ENCODE measurements at regions not wholly inside any gene's neighbourhood (a gene's known extent, or its start where the extent isn't known, plus 50 kb on each side); places are given as distances from the start of the nearest gene placed in this dataset.
A peak's percentile ranks its signal among the peaks of the same experiment; 100 is the strongest.

GRCh38 chrX:80267790-80268189, 152.5 kb upstream of the TENT5D start:
- no peak overlapping the region for H3K4me3 ChIP-seq (ENCODE audit: low read depth, low read length, poor library complexity, severe bottlenecking)
- no peaks in the 10 kb centered on the region for H3K9me2 ChIP-seq (ENCODE audit: insufficient read depth, low read length)
- no TSS peak for BruUV-seq (replicated peaks)
- no peaks in the 10 kb centered on the region for H3K36me3 ChIP-seq (ENCODE audit: insufficient read depth, low read length)
- no peaks in the 10 kb centered on the region for H3K79me2 ChIP-seq (ENCODE audit: insufficient read depth, low read depth, low read length)
- DNase-seq (ENCODE audit: low spot score): no peak
- H4K20me1 ChIP-seq (ENCODE audit: insufficient read depth, low read length): no peaks in the 10 kb centered on the region
- H3K9me3 ChIP-seq (ENCODE audit: low read length): no peaks in the 10 kb centered on the region
- no peak overlapping the region for H3K4me2 ChIP-seq (ENCODE audit: low read length)
- intact Hi-C loops (cut with micrococcal nuclease; ENCODE audit: unreplicated experiment): no loop called here
- no peaks in the 10 kb centered on the region for H3K4me1 ChIP-seq (ENCODE audit: insufficient read depth, low read length, poor library complexity, severe bottlenecking)
- no peak overlapping the region for H2AFZ ChIP-seq (ENCODE audit: low read length)
- ChIA-PET POLR2A (no interaction called here), CTCF (ENCODE audit: unreplicated experiment) (no interaction called here)
- TF ChIP-seq CTCF (conservative IDR thresholded peaks at IDR 0.05; ENCODE audit: low read length) (no peak), EZH2phosphoT487 (IDR thresholded peaks at IDR 0.05; ENCODE audit: borderline replicate concordance, low read depth, low read length) (no peak)
- H3K27ac ChIP-seq (ENCODE audit: low read depth, low read length, poor library complexity, severe bottlenecking): no peak overlapping the region

- BruUV-seq (replicated peaks): no TSS peak
- no peak overlapping the region for H2AFZ ChIP-seq (ENCODE audit: low read length)
- no peaks in the 10 kb centered on the region for H3K36me3 ChIP-seq (ENCODE audit: insufficient read depth, low read length)
- TF ChIP-seq EZH2phosphoT487 (IDR thresholded peaks at IDR 0.05; ENCODE audit: borderline replicate concordance, low read depth, low read length) (no peak), CTCF (conservative IDR thresholded peaks at IDR 0.05; ENCODE audit: low read length) (peak; percentile 64)
- POLR2A ChIA-PET: no interaction called here
- DNase-seq (ENCODE audit: low spot score): no peak
- CTCF ChIA-PET (ENCODE audit: unreplicated experiment): no interaction called here
- no peak overlapping the region for H3K4me3 ChIP-seq (ENCODE audit: low read depth, low read length, poor library complexity, severe bottlenecking)
- H3K9me2 ChIP-seq (ENCODE audit: insufficient read depth, low read length): no peaks in the 10 kb centered on the region
- intact Hi-C loops (cut with micrococcal nuclease; ENCODE audit: unreplicated experiment): no loop called here
- no peak overlapping the region for H3K4me2 ChIP-seq (ENCODE audit: low read length)
- no peaks in the 10 kb centered on the region for H3K79me2 ChIP-seq (ENCODE audit: insufficient read depth, low read depth, low read length)
- no peaks in the 10 kb centered on the region for H3K4me1 ChIP-seq (ENCODE audit: insufficient read depth, low read length, poor library complexity, severe bottlenecking)
- no peaks in the 10 kb centered on the region for H3K9me3 ChIP-seq (ENCODE audit: low read length)
- no peak overlapping the region for H3K27ac ChIP-seq (ENCODE audit: low read depth, low read length, poor library complexity, severe bottlenecking)
- no peaks in the 10 kb centered on the region for H4K20me1 ChIP-seq (ENCODE audit: insufficient read depth, low read length)
Observed at GRCh38 chrX:80282535-80282934, 137.7 kb upstream of the TENT5D start.

DNA sequence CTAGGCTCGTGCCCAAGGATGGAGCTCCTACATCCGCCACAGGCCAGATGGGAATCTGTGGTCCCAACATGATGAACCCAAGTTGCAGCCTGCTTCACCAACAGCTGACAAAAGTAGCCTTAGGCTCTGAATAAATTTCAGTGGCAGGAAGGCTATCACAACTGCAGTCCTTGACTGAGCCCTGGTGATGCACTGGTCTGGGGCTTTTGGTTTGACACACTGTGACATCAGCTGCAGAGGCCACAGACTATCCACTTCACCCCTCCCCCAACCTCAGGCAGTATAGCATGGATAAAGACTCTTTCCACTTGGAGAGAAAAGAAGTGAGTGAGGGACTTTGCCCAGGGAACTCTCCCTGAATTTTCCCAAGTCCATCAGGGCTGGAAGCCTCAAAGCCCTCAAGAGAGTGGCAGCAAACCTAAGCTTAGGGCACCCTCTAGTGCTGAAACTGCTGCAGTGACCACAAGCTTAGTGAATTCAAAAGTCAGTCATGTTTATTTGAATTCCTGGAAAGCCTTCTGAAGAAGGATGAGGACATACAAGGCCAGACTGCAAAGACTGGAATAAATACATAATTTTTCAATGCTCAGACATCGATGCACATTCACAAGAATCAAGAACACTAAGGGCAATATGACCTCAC, 135.0 kb upstream of the TENT5D start:
- POLR2A ChIA-PET: no interaction called here
- Histone ChIP-seq H3K36me3 (ENCODE audit: insufficient read depth, low read length) (no peaks in the 10 kb centered on the region), H3K4me2 (ENCODE audit: low read length) (no peak overlapping the region)

More for the DNA sequence above, 135.0 kb upstream of the TENT5D start:
- Histone ChIP-seq H4K20me1 (ENCODE audit: insufficient read depth, low read length) (no peaks in the 10 kb centered on the region), H3K4me1 (ENCODE audit: insufficient read depth, low read length, poor library complexity, severe bottlenecking) (no peaks in the 10 kb centered on the region), H2AFZ (ENCODE audit: low read length) (no peak overlapping the region), H3K79me2 (ENCODE audit: insufficient read depth, low read depth, low read length) (no peaks in the 10 kb centered on the region), H3K9me2 (ENCODE audit: insufficient read depth, low read length) (no peaks in the 10 kb centered on the region), H3K27ac (ENCODE audit: low read depth, low read length, poor library complexity, severe bottlenecking) (no peak overlapping the region), H3K9me3 (ENCODE audit: low read length) (no peaks in the 10 kb centered on the region), H3K4me3 (ENCODE audit: low read depth, low read length, poor library complexity, severe bottlenecking) (no peak overlapping the region)
- CTCF ChIA-PET (ENCODE audit: unreplicated experiment): no interaction called here
- peak; percentile 3 for DNase-seq (ENCODE audit: low spot score)
- intact Hi-C loops (cut with micrococcal nuclease; ENCODE audit: unreplicated experiment): no loop called here
- BruUV-seq (replicated peaks): no TSS peak
- TF ChIP-seq EZH2phosphoT487 (IDR thresholded peaks at IDR 0.05; ENCODE audit: borderline replicate concordance, low read depth, low read length): no peak
- TF ChIP-seq CTCF (conservative IDR thresholded peaks at IDR 0.05; ENCODE audit: low read length): peak; percentile 66
